ENCODE measurements at regions not wholly inside any gene's neighbourhood (a gene's known extent, or its start where the extent isn't known, plus 50 kb on each side); places are given as distances from the start of the nearest gene placed in this dataset.

GRCh38 chr17:52709724-52710123, 551.2 kb upstream of the CA10 start:
- TF ChIP-seq CTCF (IDR thresholded peaks at IDR 0.05) = no peak
- Mint-ChIP-seq H3K9me3 (ENCODE audit: unreplicated experiment) (peaks cover 11% of the 10 kb centered on the region), H3K36me3 (ENCODE audit: unreplicated experiment) (no peaks in the 10 kb centered on the region), H3K27me3 (ENCODE audit: unreplicated experiment) (no peaks in the 10 kb centered on the region), H3K4me3 (ENCODE audit: unreplicated experiment) (no peak overlapping the region), H3K27ac (ENCODE audit: unreplicated experiment) (no peak overlapping the region), H3K4me1 (ENCODE audit: unreplicated experiment) (no peaks in the 10 kb centered on the region)
- DNase-seq (ENCODE audit: extremely low spot score, unreplicated experiment) = no peak

GRCh38 chr17:52696362-52696761, 537.8 kb upstream of the CA10 start:
- H3K9me3 Mint-ChIP-seq (ENCODE audit: unreplicated experiment) = peaks cover 12% of the 10 kb centered on the region
- H3K27me3 Mint-ChIP-seq (ENCODE audit: unreplicated experiment) = no peaks in the 10 kb centered on the region
- no peak for DNase-seq (ENCODE audit: extremely low spot score, unreplicated experiment)
- H3K27ac Mint-ChIP-seq (ENCODE audit: unreplicated experiment) = no peak overlapping the region
- H3K4me3 Mint-ChIP-seq (ENCODE audit: unreplicated experiment) = no peak overlapping the region
- H3K4me1 Mint-ChIP-seq (ENCODE audit: unreplicated experiment) = no peaks in the 10 kb centered on the region
- no peak for TF ChIP-seq CTCF (IDR thresholded peaks at IDR 0.05)
- no peaks in the 10 kb centered on the region for H3K36me3 Mint-ChIP-seq (ENCODE audit: unreplicated experiment)

GRCh38 chr17:52686140-52686539, 527.6 kb upstream of the CA10 start:
- no peak for DNase-seq (ENCODE audit: extremely low spot score, unreplicated experiment)
- TF ChIP-seq CTCF (IDR thresholded peaks at IDR 0.05) = no peak
- no peaks in the 10 kb centered on the region for H3K36me3 Mint-ChIP-seq (ENCODE audit: unreplicated experiment)
- peaks cover 9% of the 10 kb centered on the region for H3K9me3 Mint-ChIP-seq (ENCODE audit: unreplicated experiment)
- H3K27ac Mint-ChIP-seq (ENCODE audit: unreplicated experiment) = no peak overlapping the region
- H3K27me3 Mint-ChIP-seq (ENCODE audit: unreplicated experiment) = no peaks in the 10 kb centered on the region
- H3K4me3 Mint-ChIP-seq (ENCODE audit: unreplicated experiment) = no peak overlapping the region
- no peaks in the 10 kb centered on the region for H3K4me1 Mint-ChIP-seq (ENCODE audit: unreplicated experiment)

- Mint-ChIP-seq H3K36me3 (ENCODE audit: unreplicated experiment) (no peaks in the 10 kb centered on the region), H3K27me3 (ENCODE audit: unreplicated experiment) (no peaks in the 10 kb centered on the region), H3K9me3 (ENCODE audit: unreplicated experiment) (peaks cover 26% of the 10 kb centered on the region), H3K4me3 (ENCODE audit: unreplicated experiment) (no peak overlapping the region), H3K4me1 (ENCODE audit: unreplicated experiment) (no peaks in the 10 kb centered on the region), H3K27ac (ENCODE audit: unreplicated experiment) (no peak overlapping the region)
- no peak for DNase-seq (ENCODE audit: extremely low spot score, unreplicated experiment)
- no peak for TF ChIP-seq CTCF (IDR thresholded peaks at IDR 0.05)
Observed at GRCh38 chr17:52681480-52681879, 523.0 kb upstream of the CA10 start.

GRCh38 chr17:52678211-52678610, 519.7 kb upstream of the CA10 start:
- no peaks in the 10 kb centered on the region for H3K36me3 Mint-ChIP-seq (ENCODE audit: unreplicated experiment)
- H3K27ac Mint-ChIP-seq (ENCODE audit: unreplicated experiment) = no peak overlapping the region

More at GRCh38 chr17:52678211-52678610, 519.7 kb upstream of the CA10 start:
- Mint-ChIP-seq H3K4me1 (ENCODE audit: unreplicated experiment) (no peaks in the 10 kb centered on the region), H3K27me3 (ENCODE audit: unreplicated experiment) (no peaks in the 10 kb centered on the region), H3K9me3 (ENCODE audit: unreplicated experiment) (peaks cover 54% of the 10 kb centered on the region), H3K4me3 (ENCODE audit: unreplicated experiment) (no peak overlapping the region)
- no peak for TF ChIP-seq CTCF (IDR thresholded peaks at IDR 0.05)
- DNase-seq (ENCODE audit: extremely low spot score, unreplicated experiment) = no peak

All from osteocyte (in vitro differentiated cells).